ENCODE measurements at regions not wholly inside any gene's neighbourhood (a gene's known extent, or its start where the extent isn't known, plus 50 kb on each side); places are given as distances from the start of the nearest gene placed in this dataset.
"Not testable (repeated sequence)": the region's sequence is repeated elsewhere in the genome, so short reads cannot be mapped to it uniquely, and the experiment has no call there.

- Histone ChIP-seq H3K9ac (ENCODE audit: low read length in 3 of 3) (no peak overlapping the region), H3K27me3 (ENCODE audit: control insufficient read depth, insufficient read depth, low read length) (no peaks in the 10 kb centered on the region), H3K36me3 (ENCODE audit: control insufficient read depth in 2 of 3, insufficient read depth in 3 of 3, low read length in 3 of 3) (no peaks in the 10 kb centered on the region), H3K27ac (ENCODE audit: low read depth in 2 of 2, low read length in 2 of 2) (no peak overlapping the region), H3K9me3 (ENCODE audit: control insufficient read depth in 2 of 3, insufficient read depth in 1 of 3, low read length in 3 of 3) (no peaks in the 10 kb centered on the region), H3K4me1 (ENCODE audit: control insufficient read depth in 2 of 3, insufficient read depth in 2 of 3, low read depth in 1 of 3, low read length in 3 of 3) (no peaks in the 10 kb centered on the region), H3K4me3 (ENCODE audit: low read length in 3 of 3) (no peak overlapping the region)
- DNase-seq = no peak
- intact Hi-C loops (cut with DNase I) = no loop called here
- TF ChIP-seq CTCF (IDR thresholded peaks at IDR 0.05; ENCODE audit: borderline replicate concordance, extremely low read depth, insufficient read depth) = no peak
- FAIRE-seq = no peak
Measured at GRCh38 chr4:163726641-163727040, 232.2 kb downstream of the TMA16 start.

GRCh38 chr4:163731071-163731470, 236.6 kb downstream of the TMA16 start:
- intact Hi-C loops (cut with DNase I) = no loop called here
- Histone ChIP-seq H3K27ac (ENCODE audit: low read depth in 2 of 2, low read length in 2 of 2) (no peak overlapping the region), H3K9ac (ENCODE audit: low read length in 3 of 3) (no peak overlapping the region), H3K9me3 (ENCODE audit: control insufficient read depth in 2 of 3, insufficient read depth in 1 of 3, low read length in 3 of 3) (no peaks in the 10 kb centered on the region), H3K27me3 (ENCODE audit: control insufficient read depth, insufficient read depth, low read length) (no peaks in the 10 kb centered on the region), H3K4me3 (ENCODE audit: low read length in 3 of 3) (no peak overlapping the region), H3K4me1 (ENCODE audit: control insufficient read depth in 2 of 3, insufficient read depth in 2 of 3, low read depth in 1 of 3, low read length in 3 of 3) (no peaks in the 10 kb centered on the region), H3K36me3 (ENCODE audit: control insufficient read depth in 2 of 3, insufficient read depth in 3 of 3, low read length in 3 of 3) (no peaks in the 10 kb centered on the region)
- TF ChIP-seq CTCF (IDR thresholded peaks at IDR 0.05; ENCODE audit: borderline replicate concordance, extremely low read depth, insufficient read depth) = no peak
- DNase-seq (no peak), FAIRE-seq (no peak)

DNA sequence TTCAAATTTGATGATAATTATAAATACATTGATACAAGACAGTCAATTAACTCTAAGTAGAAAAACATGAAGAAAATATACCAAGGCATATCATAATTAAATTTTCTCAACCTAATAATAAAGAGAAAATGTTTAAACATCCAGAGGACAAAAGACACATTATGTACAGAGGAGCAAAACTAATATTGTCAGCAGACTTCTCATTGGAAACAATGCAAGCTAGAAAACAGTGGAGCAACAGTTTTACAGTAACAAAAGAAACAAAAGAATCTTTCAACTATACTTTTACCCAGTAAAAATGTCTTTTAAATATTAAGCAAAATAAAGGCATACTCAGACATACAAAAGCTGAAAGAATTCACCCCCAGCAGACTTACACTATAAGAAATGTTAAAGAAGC, 238.0 kb downstream of the TMA16 start:
- H3K4me3 ChIP-seq (ENCODE audit: low read length in 3 of 3) = no peak overlapping the region
- H3K36me3 ChIP-seq (ENCODE audit: control insufficient read depth in 2 of 3, insufficient read depth in 3 of 3, low read length in 3 of 3) = no peaks in the 10 kb centered on the region
- no peaks in the 10 kb centered on the region for H3K4me1 ChIP-seq (ENCODE audit: control insufficient read depth in 2 of 3, insufficient read depth in 2 of 3, low read depth in 1 of 3, low read length in 3 of 3)
- no peaks in the 10 kb centered on the region for H3K9me3 ChIP-seq (ENCODE audit: control insufficient read depth in 2 of 3, insufficient read depth in 1 of 3, low read length in 3 of 3)
- no peak for TF ChIP-seq CTCF (IDR thresholded peaks at IDR 0.05; ENCODE audit: borderline replicate concordance, extremely low read depth, insufficient read depth)
- H3K27ac ChIP-seq (ENCODE audit: low read depth in 2 of 2, low read length in 2 of 2) = no peak overlapping the region
- intact Hi-C loops (cut with DNase I) = no loop called here
- no peaks in the 10 kb centered on the region for H3K27me3 ChIP-seq (ENCODE audit: control insufficient read depth, insufficient read depth, low read length)
- DNase-seq = no peak
- FAIRE-seq = no peak
- H3K9ac ChIP-seq (ENCODE audit: low read length in 3 of 3) = no peak overlapping the region

DNA sequence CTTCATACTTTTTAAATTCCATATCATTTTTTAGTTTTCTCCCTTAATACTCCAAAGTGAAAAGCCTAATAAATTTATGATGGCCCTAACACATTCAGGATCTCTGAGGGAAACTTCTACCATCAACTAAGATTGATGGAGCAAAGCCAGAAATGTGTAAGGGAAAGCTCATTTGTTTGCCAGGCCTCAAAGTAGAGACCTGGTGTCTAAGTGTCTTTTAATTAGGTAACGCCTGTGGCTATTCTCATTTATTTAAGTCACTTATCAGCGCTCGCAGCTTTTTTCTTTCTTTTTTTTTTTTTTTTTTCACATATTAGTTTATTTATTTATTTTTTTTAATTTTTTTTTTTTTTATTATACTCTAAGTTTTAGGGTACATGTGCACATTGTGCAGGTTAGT, 242.4 kb downstream of the TMA16 start:
- H3K4me1 ChIP-seq (ENCODE audit: control insufficient read depth in 2 of 3, insufficient read depth in 2 of 3, low read depth in 1 of 3, low read length in 3 of 3) = no peaks in the 10 kb centered on the region
- H3K27ac ChIP-seq (ENCODE audit: low read depth in 2 of 2, low read length in 2 of 2) = no peak overlapping the region
- no peak for TF ChIP-seq CTCF (IDR thresholded peaks at IDR 0.05; ENCODE audit: borderline replicate concordance, extremely low read depth, insufficient read depth)
- FAIRE-seq = no peak
- H3K36me3 ChIP-seq (ENCODE audit: control insufficient read depth in 2 of 3, insufficient read depth in 3 of 3, low read length in 3 of 3) = no peaks in the 10 kb centered on the region
- no peak for DNase-seq
- intact Hi-C loops (cut with DNase I) = no loop called here
- no peaks in the 10 kb centered on the region for H3K9me3 ChIP-seq (ENCODE audit: control insufficient read depth in 2 of 3, insufficient read depth in 1 of 3, low read length in 3 of 3)
- no peak overlapping the region for H3K4me3 ChIP-seq (ENCODE audit: low read length in 3 of 3)
- no peak overlapping the region for H3K9ac ChIP-seq (ENCODE audit: low read length in 3 of 3)
- no peaks in the 10 kb centered on the region for H3K27me3 ChIP-seq (ENCODE audit: control insufficient read depth, insufficient read depth, low read length)

GRCh38 chr4:163737846-163738245, 243.4 kb downstream of the TMA16 start:
- H3K4me1 ChIP-seq (ENCODE audit: control insufficient read depth in 2 of 3, insufficient read depth in 2 of 3, low read depth in 1 of 3, low read length in 3 of 3); FAIRE-seq; H3K9ac ChIP-seq (ENCODE audit: low read length in 3 of 3); H3K36me3 ChIP-seq (ENCODE audit: control insufficient read depth in 2 of 3, insufficient read depth in 3 of 3, low read length in 3 of 3); H3K27ac ChIP-seq (ENCODE audit: low read depth in 2 of 2, low read length in 2 of 2); intact Hi-C loops (cut with DNase I); H3K9me3 ChIP-seq (ENCODE audit: control insufficient read depth in 2 of 3, insufficient read depth in 1 of 3, low read length in 3 of 3); DNase-seq; H3K4me3 ChIP-seq (ENCODE audit: low read length in 3 of 3); H3K27me3 ChIP-seq (ENCODE audit: control insufficient read depth, insufficient read depth, low read length): not testable (repeated sequence)
